GM20000 (cell line): ENCODE measurements at regions not wholly inside any gene's neighbourhood (a gene's known extent, or its start where the extent isn't known, plus 50 kb on each side); places are given as distances from the start of the nearest gene placed in this dataset.
A peak's percentile ranks its signal among the peaks of the same experiment; 100 is the strongest.

Experiments
- DNase-seq: peaks from one replicate; pipeline ENCODE4 v3.0.0; 2012; ENCODE audit warnings: low spot score
- TF ChIP-seq, protein P1 (sequence below): IDR thresholded peaks from 2 replicates; pipeline ENCODE4 v1.5.1; 2012; ENCODE audit warnings: mild to moderate bottlenecking, control low read depth; ENCODE audit errors: extremely low read depth, missing control alignments

DNA sequence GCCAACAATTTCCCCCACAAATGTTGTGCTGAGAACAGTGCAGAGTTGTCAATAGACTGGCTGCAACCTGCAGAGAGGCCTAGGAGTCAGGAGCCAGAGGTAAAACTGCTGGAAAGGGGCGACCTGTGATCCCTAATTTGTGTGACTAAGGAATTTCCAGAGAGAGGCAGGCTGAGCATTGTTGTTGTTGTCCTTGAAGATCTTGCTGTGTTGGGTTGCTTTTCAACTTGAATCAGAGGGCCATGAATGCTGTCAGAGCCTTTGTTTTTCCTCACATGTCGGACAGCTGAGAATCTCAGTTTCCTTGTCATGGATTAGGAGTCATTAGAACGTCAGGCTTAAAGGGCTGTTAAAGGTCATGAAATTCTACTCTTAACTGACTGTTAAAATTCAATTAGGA, 134.6 kb upstream of the ASTN2 start:
- DNase-seq: no peak
- TF ChIP-seq, protein P1, sequence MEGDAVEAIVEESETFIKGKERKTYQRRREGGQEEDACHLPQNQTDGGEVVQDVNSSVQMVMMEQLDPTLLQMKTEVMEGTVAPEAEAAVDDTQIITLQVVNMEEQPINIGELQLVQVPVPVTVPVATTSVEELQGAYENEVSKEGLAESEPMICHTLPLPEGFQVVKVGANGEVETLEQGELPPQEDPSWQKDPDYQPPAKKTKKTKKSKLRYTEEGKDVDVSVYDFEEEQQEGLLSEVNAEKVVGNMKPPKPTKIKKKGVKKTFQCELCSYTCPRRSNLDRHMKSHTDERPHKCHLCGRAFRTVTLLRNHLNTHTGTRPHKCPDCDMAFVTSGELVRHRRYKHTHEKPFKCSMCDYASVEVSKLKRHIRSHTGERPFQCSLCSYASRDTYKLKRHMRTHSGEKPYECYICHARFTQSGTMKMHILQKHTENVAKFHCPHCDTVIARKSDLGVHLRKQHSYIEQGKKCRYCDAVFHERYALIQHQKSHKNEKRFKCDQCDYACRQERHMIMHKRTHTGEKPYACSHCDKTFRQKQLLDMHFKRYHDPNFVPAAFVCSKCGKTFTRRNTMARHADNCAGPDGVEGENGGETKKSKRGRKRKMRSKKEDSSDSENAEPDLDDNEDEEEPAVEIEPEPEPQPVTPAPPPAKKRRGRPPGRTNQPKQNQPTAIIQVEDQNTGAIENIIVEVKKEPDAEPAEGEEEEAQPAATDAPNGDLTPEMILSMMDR: no peak

- DNase-seq: no peak
- TF ChIP-seq, protein P1: no peak
These were observed 133.7 kb upstream of the ASTN2 start for GRCh38 chr9:117548556-117548955.

DNA sequence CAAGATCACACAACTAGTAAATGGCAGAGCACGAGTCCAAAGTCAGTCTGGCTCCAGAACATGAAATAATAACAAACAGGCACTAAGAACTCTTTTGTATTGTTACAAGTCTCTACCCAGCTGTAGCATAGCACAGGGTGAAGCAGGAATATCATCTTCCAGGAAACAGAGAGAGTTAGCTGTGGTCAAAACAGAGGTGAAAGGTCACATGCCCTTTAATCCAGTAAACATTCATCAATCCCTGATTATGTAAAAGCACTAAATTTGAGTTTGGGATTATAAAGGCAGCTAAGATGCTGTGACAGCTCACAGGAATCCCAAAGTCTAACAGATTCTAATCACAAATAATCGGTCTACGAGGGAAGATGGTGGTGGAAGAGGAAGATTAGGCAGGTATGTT, 133.0 kb upstream of the ASTN2 start:
- no peak for DNase-seq
- TF ChIP-seq, protein P1: no peak

- TF ChIP-seq, protein P1: no peak
- peak; percentile 7 for DNase-seq
These were observed 132.2 kb upstream of the ASTN2 start for GRCh38 chr9:117546894-117547678.

- TF ChIP-seq, protein P1: no peak
- DNase-seq: no peak
These were observed 131.0 kb upstream of the ASTN2 start for GRCh38 chr9:117545846-117546245.

GRCh38 chr9:117543089-117543488, 128.2 kb upstream of the ASTN2 start:
- TF ChIP-seq, protein P1: no peak
- DNase-seq: no peak

GRCh38 chr9:117542021-117542420, 127.2 kb upstream of the ASTN2 start:
- TF ChIP-seq, protein P1: no peak
- no peak for DNase-seq
